SK-N-MC (cell line): ENCODE measurements at regions not wholly inside any gene's neighbourhood (a gene's known extent, or its start where the extent isn't known, plus 50 kb on each side); places are given as distances from the start of the nearest gene placed in this dataset.

Experiments
- DNase-seq: peaks from one replicate; pipeline ENCODE4 v3.0.0-alpha.2; 2011; ENCODE audit warnings: low read depth, low spot score
- H3K27ac ChIP-seq: fragments of 200-600 bp; sonication (generic); 2 replicates; pipeline ENCODE4 v1.5.1; 2016; ENCODE audit warnings: mixed run types
- H3K36me3 ChIP-seq: fragments of 200-600 bp; sonication (generic); 2 replicates; pipeline ENCODE4 v1.6.1; 2017; ENCODE audit warnings: antibody characterized with exemption, low read length, mixed read lengths; ENCODE audit not compliant: insufficient read depth
- H3K4me3 ChIP-seq: fragments of 200-600 bp; sonication (generic); 2 replicates; pipeline ENCODE4 v1.5.1; 2016
- H3K9ac ChIP-seq: fragments of 200-600 bp; sonication (generic); 2 replicates; pipeline ENCODE4 v1.8.0; 2017; ENCODE audit warnings: mixed run types, mixed read lengths; ENCODE audit not compliant: insufficient read length
- H3K9me3 ChIP-seq: fragments of 200-600 bp; sonication (generic); 2 replicates; pipeline ENCODE4 v1.6.1; 2017; ENCODE audit warnings: low read depth, mild to moderate bottlenecking, antibody characterized with exemption, low read length, moderate library complexity, mixed read lengths
- EZH2 ChIP-seq: fragments of 200-600 bp; sonication (generic); IDR thresholded peaks from one replicate; pipeline ENCODE4 v1.6.1; 2017; ENCODE audit warnings: antibody characterized with exemption
- FOXP2 ChIP-seq: optimal IDR thresholded peaks from 2 replicates; pipeline ENCODE3; 2011; ENCODE audit warnings: mild to moderate bottlenecking, moderate library complexity; ENCODE audit not compliant: insufficient read depth; ENCODE audit errors: extremely low read length, control extremely low read depth
- POLR2AphosphoS5 ChIP-seq: IDR thresholded peaks from 2 replicates; pipeline ENCODE4 v1.6.1; 2012; ENCODE audit warnings: mild to moderate bottlenecking, low read depth, low read length, borderline replicate concordance

- Histone ChIP-seq H3K9ac (peak overlapping the region; percentile 92), H3K4me3 (peak overlapping the region; percentile 77), H3K27ac (peak overlapping the region; percentile 86), H3K36me3 (peaks cover 8% of the 10 kb centered on the region; the same call in 1 of the 2 replicates), H3K9me3 (no peaks in the 10 kb centered on the region)
- TF ChIP-seq EZH2 (no peak), POLR2AphosphoS5 (peak; percentile 72)
- peak; percentile 82 for DNase-seq
Measured at GRCh38 chr13:50125554-50126262, 110.5 kb downstream of the KCNRG start.

- no peak for DNase-seq
- TF ChIP-seq FOXP2: no peak
- TF ChIP-seq EZH2: no peak
- no peak for TF ChIP-seq POLR2AphosphoS5
- no peaks in the 10 kb centered on the region for H3K9me3 ChIP-seq
- peak overlapping the region; percentile 86 for H3K27ac ChIP-seq
- H3K9ac ChIP-seq: peak overlapping the region; percentile 92
- peak overlapping the region; percentile 77 for H3K4me3 ChIP-seq
- 0 out of 2 replicates have a peak, but pooled peaks cover 5% of the 10 kb centered on the region for H3K36me3 ChIP-seq
Measured at GRCh38 chr13:50126263-50126992, 111.2 kb downstream of the KCNRG start.

- Histone ChIP-seq H3K27ac (0 out of 2 replicates have a peak overlapping the region, but pooled peaks have one; percentile 86), H3K4me3 (no peak overlapping the region), H3K9ac (no peak overlapping the region)
Measured at GRCh38 chr13:50126993-50127725, 111.9 kb downstream of the KCNRG start.

DNA sequence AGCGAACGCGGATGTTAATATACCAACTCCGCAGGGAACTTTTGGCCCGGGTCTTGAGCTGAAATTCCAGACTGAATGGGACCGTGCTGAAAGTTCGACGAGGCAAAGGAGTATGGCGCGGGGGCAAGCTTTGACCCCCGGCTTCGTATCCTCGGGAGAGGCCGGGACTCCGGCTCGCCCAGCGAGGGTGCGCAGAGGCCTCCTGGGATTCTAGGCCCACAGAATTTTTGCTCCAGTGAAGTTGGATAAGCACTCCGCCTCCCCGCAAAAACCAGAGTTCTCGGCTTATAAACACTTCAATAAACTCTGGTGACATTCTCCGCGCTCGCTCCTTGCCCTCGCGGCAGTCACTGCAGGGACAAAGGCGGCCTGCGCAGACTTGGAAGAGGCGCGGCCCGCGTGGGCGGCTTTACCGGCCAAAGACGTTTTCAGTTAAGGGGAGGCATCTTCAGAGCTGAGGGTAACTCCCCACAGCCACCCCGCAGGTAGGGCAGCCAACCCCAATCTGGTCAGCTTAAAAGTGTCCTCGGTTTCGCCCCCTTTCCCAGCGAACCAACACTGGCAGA lies 112.6 kb downstream of the KCNRG start:
- H3K4me3 ChIP-seq: no peak overlapping the region
- H3K9ac ChIP-seq: no peak overlapping the region
- H3K9me3 ChIP-seq: no peaks in the 10 kb centered on the region
- no peak overlapping the region for H3K27ac ChIP-seq
- H3K36me3 ChIP-seq: no peaks in the 10 kb centered on the region
- TF ChIP-seq POLR2AphosphoS5 (no peak), EZH2 (no peak), FOXP2 (no peak)
- no peak for DNase-seq

More at GRCh38 chr13:50126993-50127725, 111.9 kb downstream of the KCNRG start:
- no peaks in the 10 kb centered on the region for H3K9me3 ChIP-seq
- H3K36me3 ChIP-seq: no peaks in the 10 kb centered on the region
- no peak for TF ChIP-seq EZH2
- TF ChIP-seq FOXP2: no peak
- no peak for TF ChIP-seq POLR2AphosphoS5
- DNase-seq: no peak

GRCh38 chr13:50128428-50128931 lies 113.2 kb downstream of the KCNRG start:
- no peak overlapping the region for H3K9ac ChIP-seq
- no peaks in the 10 kb centered on the region for H3K36me3 ChIP-seq
- H3K27ac ChIP-seq: no peak overlapping the region
- TF ChIP-seq POLR2AphosphoS5 (no peak), FOXP2 (no peak), EZH2 (no peak)
- no peaks in the 10 kb centered on the region for H3K9me3 ChIP-seq
- H3K4me3 ChIP-seq: no peak overlapping the region
- no peak for DNase-seq

DNA sequence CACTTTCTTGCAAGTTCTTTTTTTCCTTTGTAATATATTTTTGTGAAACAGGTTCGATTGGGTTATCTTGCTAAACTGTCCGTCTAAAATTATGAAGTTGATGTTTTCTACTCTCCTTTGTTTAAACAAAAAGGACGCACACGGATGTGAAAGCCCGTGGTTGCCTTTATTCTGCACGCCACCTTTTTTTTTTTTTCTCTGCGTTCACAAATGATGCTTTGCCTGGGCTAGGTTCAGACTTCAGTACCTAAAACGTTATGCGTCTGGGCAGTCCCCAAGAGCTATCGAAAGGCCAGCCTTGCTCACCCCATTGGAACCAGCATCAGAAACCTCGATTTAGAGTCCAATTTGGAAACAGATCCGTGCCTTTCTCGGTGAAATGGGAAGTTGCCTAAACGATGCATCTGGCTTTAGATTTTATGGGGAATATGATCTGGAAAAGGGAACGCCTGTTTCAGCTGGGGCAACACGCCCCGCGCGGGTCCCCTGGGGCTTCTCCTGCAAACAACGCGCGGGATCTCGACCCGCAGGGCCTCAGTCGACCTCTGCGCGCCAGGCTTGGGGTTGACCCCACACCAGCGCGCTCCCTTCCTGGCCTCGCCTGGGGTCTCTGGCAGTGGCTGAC lies 113.9 kb downstream of the KCNRG start:
- TF ChIP-seq EZH2 (no peak), FOXP2 (no peak), POLR2AphosphoS5 (no peak)
- Histone ChIP-seq H3K9me3 (no peaks in the 10 kb centered on the region), H3K9ac (no peak overlapping the region), H3K36me3 (no peaks in the 10 kb centered on the region), H3K27ac (no peak overlapping the region), H3K4me3 (no peak overlapping the region)
- DNase-seq: no peak

DNA sequence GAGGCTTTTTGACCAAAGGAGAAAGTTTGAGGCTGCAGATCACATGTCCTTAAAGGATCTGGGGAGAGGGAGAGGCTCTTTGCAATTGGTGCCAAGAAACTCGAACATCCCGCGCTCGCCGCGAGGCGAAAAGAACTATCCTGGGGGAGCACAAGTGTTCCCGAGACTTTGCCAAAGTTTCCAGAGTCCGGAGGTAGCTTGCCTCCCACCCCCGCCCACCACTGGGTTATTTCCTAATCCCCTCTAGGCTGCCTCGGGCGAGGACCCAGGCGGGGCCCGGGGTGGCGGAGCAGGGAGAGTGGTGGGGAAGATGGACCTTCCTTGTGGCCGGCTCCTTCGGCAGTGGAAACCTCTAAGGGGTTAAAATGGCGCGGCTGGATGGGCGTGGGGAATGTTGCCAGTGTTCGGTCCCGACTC lies 114.5 kb downstream of the KCNRG start:
- Histone ChIP-seq H3K9ac (no peak overlapping the region), H3K9me3 (no peaks in the 10 kb centered on the region), H3K27ac (no peak overlapping the region), H3K36me3 (no peaks in the 10 kb centered on the region), H3K4me3 (no peak overlapping the region)
- DNase-seq: no peak
- TF ChIP-seq POLR2AphosphoS5 (no peak), FOXP2 (no peak)
